SW 1271 (cell line): ENCODE measurements at regions not wholly inside any gene's neighbourhood (a gene's known extent, or its start where the extent isn't known, plus 50 kb on each side); places are given as distances from the start of the nearest gene placed in this dataset.

Experiments
- DNase-seq, 2 experiments: peaks; one replicate each; lab custom pipeline; 2025; lab: John Stamatoyannopoulos, UW

DNA sequence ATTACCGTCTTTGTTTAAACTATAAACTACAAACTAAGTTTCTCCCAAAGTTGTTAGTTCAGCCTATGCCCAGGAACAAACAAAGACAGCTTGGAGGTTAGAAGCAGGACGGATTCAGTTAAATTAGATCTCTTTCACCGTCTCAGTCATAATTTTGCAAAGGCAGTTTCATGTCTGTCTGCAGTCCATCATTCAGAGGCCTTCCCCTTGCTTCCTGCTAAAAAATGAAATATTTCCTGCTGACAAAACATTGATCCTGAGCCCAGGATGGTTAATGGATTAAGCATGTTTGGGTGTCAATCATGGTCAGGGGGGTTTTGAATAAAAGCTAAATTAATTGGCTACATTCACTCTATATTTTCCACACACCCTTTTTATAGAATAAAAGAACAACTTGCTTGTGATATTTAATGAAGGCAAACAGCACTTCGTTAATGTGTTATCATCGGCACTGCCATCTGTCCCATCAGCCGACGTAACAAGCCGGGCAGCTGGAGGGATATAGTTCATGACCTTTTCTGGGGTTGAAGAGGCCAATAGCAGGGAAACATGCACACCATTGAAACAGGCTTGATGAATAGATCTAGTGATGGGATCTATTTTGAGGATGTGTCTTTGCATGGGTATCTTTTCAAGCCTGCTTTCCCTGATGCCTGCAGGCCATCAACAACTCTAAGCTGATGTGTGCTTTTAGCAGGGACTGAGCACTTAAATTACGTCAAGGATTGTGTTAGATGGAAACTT lies 521.3 kb upstream of the TMEM132C start:
- no peak for DNase-seq

GRCh38 chr12:127749416-127749815 lies 517.6 kb upstream of the TMEM132C start:
- no peak for DNase-seq

- no peak for DNase-seq
These were observed 516.7 kb upstream of the TMEM132C start for GRCh38 chr12:127750076-127750840.

DNA sequence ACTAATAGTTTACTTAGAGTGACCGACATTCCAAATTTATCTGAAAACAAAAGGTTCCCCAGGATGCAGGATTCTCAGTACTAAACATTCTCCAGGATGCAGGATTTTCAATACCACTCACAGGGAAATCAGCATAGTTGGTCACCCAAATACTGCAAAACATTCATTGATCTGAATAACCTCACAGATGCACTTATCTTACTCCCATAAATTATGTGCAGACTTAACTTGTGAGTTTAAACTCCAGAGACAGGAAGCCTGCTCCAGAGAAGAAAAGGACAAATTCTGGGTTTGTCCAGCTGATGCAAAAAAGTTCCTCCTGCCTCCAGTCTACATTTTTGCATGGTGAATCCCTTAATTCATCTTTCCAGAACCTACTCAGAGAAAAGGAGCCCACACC lies 514.2 kb upstream of the TMEM132C start:
- no peak for DNase-seq

GRCh38 chr12:127760357-127760756 lies 506.6 kb upstream of the TMEM132C start:
- DNase-seq: no peak

DNA sequence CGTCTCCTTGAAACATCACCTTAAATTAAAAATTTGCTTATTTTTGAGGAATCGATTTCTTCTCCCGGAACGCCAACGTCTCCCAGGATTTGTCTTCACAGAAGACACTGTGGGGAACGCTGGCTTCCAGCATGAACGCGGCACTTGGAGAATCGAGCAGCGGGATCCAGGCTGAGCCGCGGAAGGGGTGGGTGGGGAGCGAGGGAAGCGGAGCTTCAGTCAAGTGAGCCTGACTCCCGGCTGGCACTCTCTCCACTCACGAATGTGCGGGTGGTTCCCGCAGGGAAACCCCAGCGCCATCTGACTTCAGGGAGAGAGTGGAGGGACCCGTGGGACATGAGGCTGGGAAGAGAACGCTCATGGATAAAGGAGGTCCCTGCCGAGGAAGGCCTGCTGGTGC lies 506.0 kb upstream of the TMEM132C start:
- no peak for DNase-seq

DNA sequence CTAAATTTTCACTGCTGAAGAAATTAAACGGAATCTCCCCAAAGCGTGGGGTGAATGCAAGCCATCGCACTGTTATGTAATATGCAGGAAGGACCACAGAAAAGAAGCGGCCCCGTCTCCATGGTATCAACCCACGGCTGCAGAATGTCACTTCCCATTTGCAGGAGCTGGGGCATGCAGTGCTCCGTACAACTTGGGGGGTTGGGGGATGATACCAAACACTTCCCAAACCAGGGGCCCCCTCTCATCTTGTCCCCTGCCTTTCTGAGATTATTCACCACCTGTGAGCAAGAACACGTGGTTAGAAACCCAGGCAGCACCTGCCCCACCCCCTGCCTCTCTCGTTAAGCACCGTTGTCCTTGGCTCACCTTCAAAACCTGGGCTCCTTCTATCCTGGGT lies 505.1 kb upstream of the TMEM132C start:
- no peak for DNase-seq

DNA sequence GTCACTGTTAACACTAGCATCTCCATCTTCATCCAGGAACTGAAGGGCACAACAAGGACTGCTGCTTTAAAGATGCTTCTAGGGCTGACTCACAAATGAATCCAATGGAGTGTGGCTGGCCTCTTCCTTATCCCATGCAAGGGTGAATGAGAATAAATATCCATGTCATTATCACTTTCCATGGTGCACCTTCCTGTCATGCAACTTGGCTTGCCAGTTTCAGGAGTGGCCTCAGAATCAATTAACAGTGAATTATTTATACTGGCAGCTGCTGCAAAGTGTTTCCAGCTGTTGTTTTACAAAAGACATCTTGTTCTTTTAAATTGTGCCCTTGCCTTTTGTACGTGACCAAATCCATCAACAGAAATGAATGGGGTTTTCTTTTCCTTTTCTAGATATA lies 499.3 kb upstream of the TMEM132C start:
- DNase-seq: no peak

DNA sequence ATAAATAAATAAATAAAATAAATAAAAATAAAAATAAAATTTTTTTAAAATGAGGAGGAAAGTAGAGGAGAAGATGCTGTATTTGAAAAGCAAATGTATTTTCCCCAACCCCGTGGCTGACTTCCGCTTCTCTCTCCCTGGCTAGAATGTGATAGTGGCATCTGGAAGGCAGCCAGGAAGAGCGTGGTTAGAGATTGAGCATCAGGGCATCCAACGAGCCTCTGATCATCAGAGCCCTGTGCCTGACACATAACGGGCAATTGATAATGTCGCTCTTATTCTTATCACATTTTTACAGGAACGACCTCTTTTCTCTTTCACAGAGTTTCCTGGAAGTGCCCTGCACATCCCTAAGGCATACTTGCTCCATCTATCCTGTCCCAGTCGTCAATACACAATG lies 496.9 kb upstream of the TMEM132C start:
- no peak for DNase-seq

DNA sequence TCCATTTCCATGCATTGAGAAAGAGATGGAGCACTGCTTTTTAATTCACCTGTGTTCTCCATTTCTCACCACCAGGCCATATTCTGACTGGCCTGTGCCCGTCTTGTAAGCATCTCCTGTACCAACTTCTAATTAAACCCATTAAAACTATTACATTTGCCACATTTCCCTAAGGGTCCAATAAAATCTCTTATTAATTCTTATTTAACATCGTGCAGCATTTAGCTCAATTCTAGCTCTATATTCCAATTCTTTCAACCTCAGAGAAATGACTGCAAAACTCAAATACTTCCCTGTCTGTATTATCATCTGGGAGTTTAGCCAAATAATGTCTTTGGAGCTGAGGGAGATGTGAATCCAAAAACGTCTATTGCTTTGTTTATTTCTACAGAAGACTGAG lies 495.4 kb upstream of the TMEM132C start:
- no peak for DNase-seq

- no peak for DNase-seq
These were observed 493.4 kb upstream of the TMEM132C start for GRCh38 chr12:127773520-127773919.

GRCh38 chr12:127774828-127775227 lies 492.1 kb upstream of the TMEM132C start:
- DNase-seq: no peak

DNA sequence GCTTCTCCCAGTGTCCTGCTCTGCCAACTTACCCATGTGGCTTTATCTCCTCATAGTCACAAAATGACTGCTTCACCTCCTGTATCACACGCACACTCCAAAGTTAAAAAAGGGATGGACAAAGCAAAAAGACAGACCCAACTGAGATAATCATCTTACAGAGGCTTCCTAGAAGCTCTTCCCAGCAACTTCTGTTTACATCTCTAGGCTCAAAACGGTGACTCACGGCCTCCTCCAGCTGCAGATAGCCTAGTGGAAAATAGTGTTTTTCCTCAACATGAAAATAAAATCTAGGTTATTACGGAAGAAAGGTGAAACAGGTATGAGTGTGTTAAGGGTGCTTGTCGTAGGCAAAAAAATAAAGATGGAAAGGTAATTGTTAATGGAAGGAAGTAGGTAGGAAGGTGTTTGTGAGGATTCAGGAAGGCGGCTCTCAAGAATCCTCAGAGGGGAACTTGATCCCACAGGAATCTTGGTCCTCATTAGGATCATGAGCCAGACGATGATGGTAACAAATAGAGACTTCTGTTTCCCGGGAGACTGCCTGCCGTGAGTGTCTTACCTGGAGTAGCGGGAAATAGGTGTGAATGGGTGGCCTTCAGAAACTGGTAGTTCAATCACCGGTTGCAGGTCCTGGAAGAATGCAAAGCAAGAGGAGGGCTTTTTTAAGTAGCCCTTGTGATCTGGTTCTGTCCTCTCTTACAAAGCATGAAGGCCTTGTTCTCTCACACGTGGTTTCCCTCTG lies 487.5 kb upstream of the TMEM132C start:
- DNase-seq: no peak

GRCh38 chr12:127780881-127781280 lies 486.1 kb upstream of the TMEM132C start:
- DNase-seq: no peak

- DNase-seq: no peak
These were observed 485.6 kb upstream of the TMEM132C start for GRCh38 chr12:127781336-127781735.

DNA sequence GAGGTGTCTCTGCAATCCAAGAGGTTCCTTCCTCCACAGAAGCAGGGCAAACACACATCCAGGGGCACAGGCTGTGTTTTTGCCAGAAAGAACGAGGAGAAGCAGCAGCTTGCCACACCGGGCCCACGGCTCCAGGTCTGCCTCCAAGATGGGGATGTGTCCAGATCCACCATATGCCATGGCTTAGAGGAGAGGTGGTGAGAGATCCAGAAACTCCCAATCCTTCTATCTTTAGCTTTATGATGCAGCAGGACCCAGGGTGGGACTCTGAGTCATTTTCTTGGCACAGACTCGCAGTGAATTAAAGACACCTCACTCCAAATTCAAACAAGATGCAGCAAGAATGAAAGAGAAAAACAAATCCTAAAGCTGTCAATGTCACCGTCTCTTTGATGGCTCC lies 481.4 kb upstream of the TMEM132C start:
- no peak for DNase-seq

DNA sequence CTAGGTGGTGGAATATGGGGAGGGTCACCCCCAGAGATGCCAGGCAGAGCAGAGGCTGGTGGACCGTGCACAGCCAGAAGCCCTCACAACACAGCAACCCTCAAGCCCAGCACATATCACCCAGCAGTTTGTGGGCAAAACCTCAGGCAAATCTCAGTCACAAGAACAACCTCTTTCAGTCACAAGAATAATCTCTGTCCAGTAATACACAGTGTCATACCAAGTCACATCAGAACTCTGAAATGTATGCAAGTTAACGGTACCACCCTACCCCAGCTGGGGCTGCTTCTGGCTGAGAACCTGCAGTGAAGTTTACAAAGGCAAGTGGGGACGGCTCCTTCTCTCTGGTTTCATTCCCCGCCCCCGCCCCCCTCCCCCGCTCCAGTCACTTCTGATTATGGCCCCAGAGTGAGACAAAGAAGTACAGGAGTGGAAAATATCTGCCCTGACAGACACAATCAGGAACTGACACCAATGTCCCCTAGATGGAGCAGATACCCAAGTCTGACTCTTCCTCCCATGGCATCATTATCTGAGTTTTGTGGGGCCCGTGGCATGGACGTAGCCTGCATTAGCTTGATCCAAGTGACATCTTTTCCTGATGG lies 480.9 kb upstream of the TMEM132C start:
- DNase-seq: no peak

GRCh38 chr12:127787544-127787943 lies 479.4 kb upstream of the TMEM132C start:
- no peak for DNase-seq

- no peak for DNase-seq
These were observed 476.6 kb upstream of the TMEM132C start for GRCh38 chr12:127790376-127790775.

DNA sequence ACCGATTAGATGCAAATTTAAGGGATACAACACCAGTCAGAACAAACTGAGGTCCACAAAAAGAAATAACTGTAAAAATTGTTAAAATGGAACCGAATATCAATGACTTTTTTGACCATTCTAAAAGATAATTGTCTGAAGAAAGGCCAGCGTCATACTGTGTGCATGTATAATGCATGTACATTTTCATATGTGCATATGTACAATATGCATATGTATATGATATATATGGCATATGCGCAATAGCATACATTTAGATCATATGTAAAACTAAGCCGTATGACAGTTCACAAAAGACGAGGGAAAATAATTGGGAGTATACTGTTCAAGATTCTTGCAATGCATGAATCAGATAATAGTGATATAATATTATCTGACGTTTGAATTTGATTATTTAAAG lies 475.8 kb upstream of the TMEM132C start:
- no peak for DNase-seq

- DNase-seq: no peak
These were observed 469.1 kb upstream of the TMEM132C start for GRCh38 chr12:127797918-127798317.

- no peak for DNase-seq
These were observed 464.7 kb upstream of the TMEM132C start for GRCh38 chr12:127802271-127802670.

DNA sequence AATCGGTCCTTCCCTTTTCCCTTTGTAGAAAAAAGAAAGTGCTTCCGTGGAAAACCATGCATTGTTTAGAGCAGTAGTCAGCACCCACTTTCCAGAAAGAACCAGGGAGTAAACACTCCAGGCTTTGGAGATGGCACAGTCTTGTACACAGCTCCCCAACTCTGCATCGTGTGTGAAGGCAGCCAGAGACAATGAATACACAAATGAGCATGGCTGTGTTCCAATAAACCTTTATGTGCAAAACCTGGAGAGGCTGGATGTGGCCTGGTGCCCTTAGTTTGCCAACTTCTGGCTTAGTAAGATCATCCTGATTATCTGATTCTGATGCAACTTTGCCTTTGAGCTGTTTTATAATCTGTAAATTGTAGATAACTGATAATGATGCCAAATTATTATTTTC lies 463.4 kb upstream of the TMEM132C start:
- DNase-seq: no peak
